Stomach (tissue), 8 donors: ENCODE measurements at regions not wholly inside any gene's neighbourhood (a gene's known extent, or its start where the extent isn't known, plus 50 kb on each side); places are given as distances from the start of the nearest gene placed in this dataset.

Experiments
- DNase-seq, 2 donors: peaks; one replicate each; pipeline versions ENCODE4 v3.0.0 to v3.0.0-alpha.2; 2013 to 2019
- H3K27ac ChIP-seq, 5 donors: fragments of 200-600 bp in 4 of 5; sonication (generic) in 4 of 5; one replicate each; pipeline ENCODE4 v1.5.1; 2013 to 2019; ENCODE audit warnings: mild to moderate bottlenecking in 1 of 5, moderate library complexity in 1 of 5
- H3K27me3 ChIP-seq, 3 donors: fragments of 200-600 bp; sonication (generic); one replicate each; pipeline ENCODE4 v1.5.1; 2017 to 2019; ENCODE audit warnings: mixed run types in 1 of 3
- H3K36me3 ChIP-seq, 4 donors: fragments of 200-600 bp; sonication (generic); 1 replicate in 3 of 4; 2 replicates in 1 of 4; pipeline ENCODE4 v1.5.1; 2016 to 2019
- H3K4me1 ChIP-seq, 4 donors: fragments of 200-600 bp; sonication (generic); one replicate each; pipeline ENCODE4 v1.5.1; 2016 to 2019
- H3K4me3 ChIP-seq, 4 donors: fragments of 200-600 bp; sonication (generic) in 3 of 4; one replicate each; pipeline ENCODE4 v1.5.1; 2016 to 2019; ENCODE audit warnings: mild to moderate bottlenecking in 1 of 4
- H3K9me3 ChIP-seq, 4 donors: fragments of 200-600 bp; sonication (generic); one replicate each; pipeline ENCODE4 v1.5.1; 2016 to 2019
- CTCF ChIP-seq, 7 experiments: fragments of 450-650 bp in 4 of 7; fragments of 200-600 bp in 3 of 7; sonication (generic) in 3 of 7; IDR thresholded peaks; one replicate each; pipeline ENCODE4 v1.5.1; 2016 to 2019; ENCODE audit warnings: antibody characterized with exemption in 7 of 7, control low read depth in 2 of 7, mild to moderate bottlenecking in 1 of 7
- EP300 ChIP-seq: sonication (generic); formaldehyde crosslinking; IDR thresholded peaks from one replicate; pipeline ENCODE4 v1.6.1; 2017; ENCODE audit warnings: antibody characterized with exemption
- POLR2A ChIP-seq, 4 donors: fragments of 450-650 bp; IDR thresholded peaks; one replicate each; pipeline ENCODE4 v1.6.1; 2016; ENCODE audit warnings: antibody characterized with exemption in 4 of 4, control low read depth in 2 of 4, mild to moderate bottlenecking in 1 of 4, moderate library complexity in 1 of 4
- POLR2AphosphoS5 ChIP-seq, 3 donors: sonication (generic); formaldehyde crosslinking; IDR thresholded peaks; one replicate each; pipeline ENCODE4 v1.6.1; 2016; ENCODE audit warnings: antibody characterized with exemption in 3 of 3
- WGBS, 5 donors: extraction: QIAGEN DNeasy Blood & Tissue Kit in 3 of 5; methylation state at CpG; one replicate each; pipeline versions ENCODE4 v1.1.5 to v1.1.7; 2013 to 2018; 5-methylcytosine and 5-hydroxymethylcytosine counted together
- intact Hi-C: fragments of 100-400 bp; cut with DNase I; formaldehyde crosslinking; loops from one replicate; pipeline ENCODE4 v1.15.1; 2023; ENCODE audit warnings: low total_unique reads
- donor health status: healthy with polysubstance abuse.
- donor health status: Bipolar disorder and iron deficiency.
- donor health status: healthy.

- WGBS, 5 donors = 55 to 71% (median 60%) methylated on average over 6 of the region's 6 CpGs
- TF ChIP-seq CTCF (IDR thresholded peaks at IDR 0.05) (no peak), POLR2AphosphoS5 (IDR thresholded peaks at IDR 0.05) (no peak)
- intact Hi-C loops = no loop called here
These were observed 424.1 kb upstream of the KIF2A start for GRCh38 chr5:61881821-61882487.

GRCh38 chr5:61882901-61883500, 423.0 kb upstream of the KIF2A start:
- Histone ChIP-seq H3K4me1 (no peaks in the 10 kb centered on the region), H3K27me3 (no peaks in the 10 kb centered on the region), H3K36me3 (no peaks in the 10 kb centered on the region), H3K4me3 (no peak overlapping the region), H3K9me3 (no peaks in the 10 kb centered on the region), H3K27ac (no peak overlapping the region)
- 77 to 81% (median 80%) methylated on average over 9 of the region's 9 CpGs for WGBS, 5 donors
- TF ChIP-seq CTCF (IDR thresholded peaks at IDR 0.05) = no peak
- TF ChIP-seq POLR2AphosphoS5 (IDR thresholded peaks at IDR 0.05) = no peak
- no peak for TF ChIP-seq POLR2A (IDR thresholded peaks at IDR 0.05)
- TF ChIP-seq EP300 = no peak
- DNase-seq = no peak
- intact Hi-C loops = no loop called here

More at GRCh38 chr5:61881821-61882487, 424.1 kb upstream of the KIF2A start:
- Histone ChIP-seq H3K9me3 (no peaks in the 10 kb centered on the region), H3K27ac (no peak overlapping the region), H3K4me1 (no peaks in the 10 kb centered on the region), H3K4me3 (no peak overlapping the region), H3K27me3 (no peaks in the 10 kb centered on the region), H3K36me3 (no peaks in the 10 kb centered on the region)
- DNase-seq = peak in 1 of 2 donors; percentile 10

- 72 to 91% (median 88%) methylated on average over 7 of the region's 7 CpGs for WGBS, 5 donors
- DNase-seq = no peak
- Histone ChIP-seq H3K4me1 (no peaks in the 10 kb centered on the region), H3K27ac (no peak overlapping the region), H3K9me3 (peaks cover 0 to 7% (median 2%) of the 10 kb centered on the region in 4 donors), H3K27me3 (no peaks in the 10 kb centered on the region), H3K36me3 (no peaks in the 10 kb centered on the region), H3K4me3 (no peak overlapping the region)
- TF ChIP-seq EP300 (no peak), POLR2A (IDR thresholded peaks at IDR 0.05) (no peak), POLR2AphosphoS5 (IDR thresholded peaks at IDR 0.05) (no peak)
- intact Hi-C loops = no loop called here
These were observed 421.7 kb upstream of the KIF2A start for GRCh38 chr5:61884252-61884855.

- no peak overlapping the region for H3K4me3 ChIP-seq
- TF ChIP-seq CTCF (IDR thresholded peaks at IDR 0.05) = no peak
- no peak for TF ChIP-seq POLR2AphosphoS5 (IDR thresholded peaks at IDR 0.05)
- no peak for TF ChIP-seq EP300
- no peak for TF ChIP-seq POLR2A (IDR thresholded peaks at IDR 0.05)
- no peak overlapping the region for H3K27ac ChIP-seq
- intact Hi-C loops = no loop called here
- H3K9me3 ChIP-seq = peaks cover 0 to 8% (median 4%) of the 10 kb centered on the region in 4 donors
- H3K36me3 ChIP-seq = no peaks in the 10 kb centered on the region
- H3K4me1 ChIP-seq = no peaks in the 10 kb centered on the region
- H3K27me3 ChIP-seq = no peaks in the 10 kb centered on the region
- DNase-seq = no peak
These were observed 419.8 kb upstream of the KIF2A start for GRCh38 chr5:61886214-61886613.

- intact Hi-C loops = no loop called here
- DNase-seq = no peak
- Histone ChIP-seq H3K36me3 (no peaks in the 10 kb centered on the region), H3K27me3 (no peaks in the 10 kb centered on the region), H3K9me3 (peaks cover 0 to 11% (median 4%) of the 10 kb centered on the region in 4 donors), H3K4me3 (no peak overlapping the region), H3K4me1 (no peaks in the 10 kb centered on the region), H3K27ac (no peak overlapping the region)
- 92 to 100% (median 97%) methylated on average over 1 of the region's 1 CpG for WGBS, 5 donors
- no peak for TF ChIP-seq CTCF (IDR thresholded peaks at IDR 0.05)
- no peak for TF ChIP-seq EP300
- no peak for TF ChIP-seq POLR2AphosphoS5 (IDR thresholded peaks at IDR 0.05)
- no peak for TF ChIP-seq POLR2A (IDR thresholded peaks at IDR 0.05)
These were observed 418.7 kb upstream of the KIF2A start for GRCh38 chr5:61887271-61887670.
